ENCODE measurements at regions not wholly inside any gene's neighbourhood (a gene's known extent, or its start where the extent isn't known, plus 50 kb on each side); places are given as distances from the start of the nearest gene placed in this dataset.

DNA sequence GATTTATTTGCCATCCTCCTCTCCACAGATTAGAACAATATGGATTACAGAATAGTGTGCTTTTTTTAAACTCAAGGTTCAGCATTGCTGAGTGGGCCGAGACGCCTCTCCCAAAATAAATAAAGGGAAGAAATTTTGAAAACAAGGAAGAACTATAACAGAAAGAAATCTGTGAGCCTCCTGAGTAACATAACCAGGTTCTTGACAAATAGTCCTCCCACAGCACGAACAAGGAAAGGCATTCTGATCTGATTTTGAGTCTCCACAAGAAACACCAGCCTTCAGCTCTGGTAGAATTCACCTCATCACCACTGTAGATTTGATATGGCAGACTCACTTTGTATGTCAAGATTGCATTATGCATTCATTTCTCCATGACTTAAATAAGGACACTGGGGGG, 173.6 kb downstream of the HHIP start:
- Histone ChIP-seq H3K27me3 (no peaks in the 10 kb centered on the region), H3K9me3 (ENCODE audit: low read depth) (no peaks in the 10 kb centered on the region), H3K27ac (no peak overlapping the region), H3K79me2 (no peaks in the 10 kb centered on the region), H3K4me1 (ENCODE audit: insufficient read depth) (no peaks in the 10 kb centered on the region), H4K20me1 (ENCODE audit: insufficient read depth, poor library complexity, severe bottlenecking) (no peaks in the 10 kb centered on the region), H3K9me2 (replicated peaks; ENCODE audit: insufficient read depth) (no peaks in the 10 kb centered on the region), H3K4me3 (no peak overlapping the region), H2AFZ (no peak overlapping the region), H3K4me2 (no peak overlapping the region), H3K36me3 (replicated peaks; ENCODE audit: insufficient read depth, low read depth) (no peaks in the 10 kb centered on the region)
- WGBS (ENCODE audit: low lambda C conversion rate, missing lambda C conversion rate) = 90% methylated on average over 3 of the region's 3 CpGs
- no peak for DNase-seq (ENCODE audit: low spot score)
- TF ChIP-seq, protein P1, sequence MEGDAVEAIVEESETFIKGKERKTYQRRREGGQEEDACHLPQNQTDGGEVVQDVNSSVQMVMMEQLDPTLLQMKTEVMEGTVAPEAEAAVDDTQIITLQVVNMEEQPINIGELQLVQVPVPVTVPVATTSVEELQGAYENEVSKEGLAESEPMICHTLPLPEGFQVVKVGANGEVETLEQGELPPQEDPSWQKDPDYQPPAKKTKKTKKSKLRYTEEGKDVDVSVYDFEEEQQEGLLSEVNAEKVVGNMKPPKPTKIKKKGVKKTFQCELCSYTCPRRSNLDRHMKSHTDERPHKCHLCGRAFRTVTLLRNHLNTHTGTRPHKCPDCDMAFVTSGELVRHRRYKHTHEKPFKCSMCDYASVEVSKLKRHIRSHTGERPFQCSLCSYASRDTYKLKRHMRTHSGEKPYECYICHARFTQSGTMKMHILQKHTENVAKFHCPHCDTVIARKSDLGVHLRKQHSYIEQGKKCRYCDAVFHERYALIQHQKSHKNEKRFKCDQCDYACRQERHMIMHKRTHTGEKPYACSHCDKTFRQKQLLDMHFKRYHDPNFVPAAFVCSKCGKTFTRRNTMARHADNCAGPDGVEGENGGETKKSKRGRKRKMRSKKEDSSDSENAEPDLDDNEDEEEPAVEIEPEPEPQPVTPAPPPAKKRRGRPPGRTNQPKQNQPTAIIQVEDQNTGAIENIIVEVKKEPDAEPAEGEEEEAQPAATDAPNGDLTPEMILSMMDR (IDR thresholded peaks at IDR 0.05; ENCODE audit: poor library complexity) = no peak
- TF ChIP-seq EZH2 (IDR thresholded peaks at IDR 0.05; ENCODE audit: borderline replicate concordance) (no peak), EZH2phosphoT487 (IDR thresholded peaks at IDR 0.05; ENCODE audit: low read depth, severe bottlenecking, unreplicated experiment) (no peak)

GRCh38 chr4:144820011-144820727, 174.2 kb downstream of the HHIP start:
- H3K4me1 ChIP-seq (ENCODE audit: insufficient read depth) = no peaks in the 10 kb centered on the region
- no peaks in the 10 kb centered on the region for H3K36me3 ChIP-seq (replicated peaks; ENCODE audit: insufficient read depth, low read depth)
- H3K9me3 ChIP-seq (ENCODE audit: low read depth) = no peaks in the 10 kb centered on the region
- no peak overlapping the region for H3K4me2 ChIP-seq
- TF ChIP-seq EZH2phosphoT487 (IDR thresholded peaks at IDR 0.05; ENCODE audit: low read depth, severe bottlenecking, unreplicated experiment) = no peak
- TF ChIP-seq, protein P1 (IDR thresholded peaks at IDR 0.05; ENCODE audit: poor library complexity) = no peak
- H3K79me2 ChIP-seq = no peaks in the 10 kb centered on the region
- no peaks in the 10 kb centered on the region for H3K9me2 ChIP-seq (replicated peaks; ENCODE audit: insufficient read depth)
- no peaks in the 10 kb centered on the region for H4K20me1 ChIP-seq (ENCODE audit: insufficient read depth, poor library complexity, severe bottlenecking)
- whole genome bisulfite sequencing (ENCODE audit: low lambda C conversion rate, missing lambda C conversion rate) = 86% methylated on average over 2 of the region's 2 CpGs
- no peak overlapping the region for H3K27ac ChIP-seq
- H3K27me3 ChIP-seq = no peaks in the 10 kb centered on the region
- no peak overlapping the region for H2AFZ ChIP-seq
- no peak for DNase-seq (ENCODE audit: low spot score)
- H3K4me3 ChIP-seq = no peak overlapping the region

GRCh38 chr4:144820728-144821085, 174.8 kb downstream of the HHIP start:
- WGBS (ENCODE audit: low lambda C conversion rate, missing lambda C conversion rate) = 71% methylated on average over 2 of the region's 2 CpGs
- no peak overlapping the region for H3K4me2 ChIP-seq
- H3K27ac ChIP-seq = no peak overlapping the region
- H2AFZ ChIP-seq = no peak overlapping the region
- H3K9me2 ChIP-seq (replicated peaks; ENCODE audit: insufficient read depth) = no peaks in the 10 kb centered on the region
- no peak for DNase-seq (ENCODE audit: low spot score)
- no peaks in the 10 kb centered on the region for H3K27me3 ChIP-seq
- no peak for TF ChIP-seq EZH2 (IDR thresholded peaks at IDR 0.05; ENCODE audit: borderline replicate concordance)
- no peak for TF ChIP-seq EZH2phosphoT487 (IDR thresholded peaks at IDR 0.05; ENCODE audit: low read depth, severe bottlenecking, unreplicated experiment)
- TF ChIP-seq, protein P1 (IDR thresholded peaks at IDR 0.05; ENCODE audit: poor library complexity) = no peak
- no peak overlapping the region for H3K4me3 ChIP-seq
- H3K79me2 ChIP-seq = no peaks in the 10 kb centered on the region
- no peaks in the 10 kb centered on the region for H3K36me3 ChIP-seq (replicated peaks; ENCODE audit: insufficient read depth, low read depth)
- no peaks in the 10 kb centered on the region for H3K9me3 ChIP-seq (ENCODE audit: low read depth)
- no peaks in the 10 kb centered on the region for H3K4me1 ChIP-seq (ENCODE audit: insufficient read depth)
- no peaks in the 10 kb centered on the region for H4K20me1 ChIP-seq (ENCODE audit: insufficient read depth, poor library complexity, severe bottlenecking)

Data from hepatocyte (in vitro differentiated cells).